ENCODE measurements at regions not wholly inside any gene's neighbourhood (a gene's known extent, or its start where the extent isn't known, plus 50 kb on each side); places are given as distances from the start of the nearest gene placed in this dataset.

DNA sequence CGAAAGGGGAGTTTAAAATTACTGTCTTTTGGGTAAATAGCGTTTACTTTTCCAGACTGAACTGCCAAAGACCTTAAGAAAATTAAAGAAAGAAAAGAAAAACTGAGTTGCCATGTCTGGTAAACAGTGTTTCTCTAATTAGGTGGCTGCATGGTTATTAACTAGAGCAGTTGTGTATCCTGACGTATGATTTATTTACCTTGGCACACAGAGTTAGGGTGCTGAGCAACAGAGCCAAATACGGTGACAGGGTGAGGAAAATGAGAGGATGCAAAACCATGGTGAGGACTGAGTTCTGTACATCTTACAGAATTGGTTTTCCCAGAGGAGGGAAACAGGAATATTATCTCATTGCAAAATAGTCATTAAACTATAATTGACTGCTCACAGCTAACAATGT is 546.4 kb upstream of the FZD8 start:
- TF ChIP-seq, protein P1, sequence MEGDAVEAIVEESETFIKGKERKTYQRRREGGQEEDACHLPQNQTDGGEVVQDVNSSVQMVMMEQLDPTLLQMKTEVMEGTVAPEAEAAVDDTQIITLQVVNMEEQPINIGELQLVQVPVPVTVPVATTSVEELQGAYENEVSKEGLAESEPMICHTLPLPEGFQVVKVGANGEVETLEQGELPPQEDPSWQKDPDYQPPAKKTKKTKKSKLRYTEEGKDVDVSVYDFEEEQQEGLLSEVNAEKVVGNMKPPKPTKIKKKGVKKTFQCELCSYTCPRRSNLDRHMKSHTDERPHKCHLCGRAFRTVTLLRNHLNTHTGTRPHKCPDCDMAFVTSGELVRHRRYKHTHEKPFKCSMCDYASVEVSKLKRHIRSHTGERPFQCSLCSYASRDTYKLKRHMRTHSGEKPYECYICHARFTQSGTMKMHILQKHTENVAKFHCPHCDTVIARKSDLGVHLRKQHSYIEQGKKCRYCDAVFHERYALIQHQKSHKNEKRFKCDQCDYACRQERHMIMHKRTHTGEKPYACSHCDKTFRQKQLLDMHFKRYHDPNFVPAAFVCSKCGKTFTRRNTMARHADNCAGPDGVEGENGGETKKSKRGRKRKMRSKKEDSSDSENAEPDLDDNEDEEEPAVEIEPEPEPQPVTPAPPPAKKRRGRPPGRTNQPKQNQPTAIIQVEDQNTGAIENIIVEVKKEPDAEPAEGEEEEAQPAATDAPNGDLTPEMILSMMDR (conservative IDR thresholded peaks at IDR 0.05): no peak
- no peak for TF ChIP-seq EZH2 (IDR thresholded peaks at IDR 0.05; ENCODE audit: low read depth)
